Transverse colon (tissue), 4 donors: ENCODE measurements at regions not wholly inside any gene's neighbourhood (a gene's known extent, or its start where the extent isn't known, plus 50 kb on each side); places are given as distances from the start of the nearest gene placed in this dataset.

Source experiments
- DNase-seq: peaks from one replicate; pipeline ENCODE4 v3.0.0-alpha.2; 2019
- H3K27ac ChIP-seq, 4 donors: fragments of 200-600 bp; sonication (generic); 2 replicates each; pipeline ENCODE4 v1.5.1; 2016 to 2018; ENCODE audit warnings: inconsistent platforms in 4 of 4
- H3K27me3 ChIP-seq: fragments of 200-600 bp; sonication (generic); 2 replicates; pipeline ENCODE4 v1.5.1; 2017; ENCODE audit warnings: inconsistent platforms
- H3K36me3 ChIP-seq, 4 donors: fragments of 200-600 bp; sonication (generic); 2 replicates each; pipeline ENCODE4 v1.5.1; 2017 to 2019; ENCODE audit warnings: inconsistent platforms in 4 of 4
- H3K4me1 ChIP-seq, 4 donors: fragments of 200-600 bp; sonication (generic); 2 replicates each; pipeline ENCODE4 v1.5.1; 2017 to 2020; ENCODE audit warnings: inconsistent platforms in 4 of 4
- H3K4me3 ChIP-seq, 4 donors: fragments of 200-600 bp; sonication (generic); 1 replicate in 1 of 4; 2 replicates in 3 of 4; pipeline versions ENCODE4 v1.5.1 to v1.6.1; 2017 to 2019; ENCODE audit warnings: inconsistent platforms in 4 of 4
- H3K9me3 ChIP-seq, 2 donors: fragments of 200-600 bp; sonication (generic); 2 replicates each; pipeline ENCODE4 v1.5.1; 2017 to 2019; ENCODE audit warnings: inconsistent platforms in 2 of 2
- EP300 ChIP-seq: sonication (generic); formaldehyde crosslinking; IDR thresholded peaks from one replicate; pipeline ENCODE4 v1.6.1; 2017; ENCODE audit warnings: antibody characterized with exemption, low read depth
- POLR2A ChIP-seq: fragments of 450-650 bp; IDR thresholded peaks from one replicate; pipeline ENCODE4 v1.6.1; 2016; ENCODE audit warnings: antibody characterized with exemption, mild to moderate bottlenecking, moderate library complexity
- POLR2AphosphoS5 ChIP-seq, 3 donors: sonication (generic); formaldehyde crosslinking; IDR thresholded peaks; one replicate each; pipeline ENCODE4 v1.6.1; 2016; ENCODE audit warnings: antibody characterized with exemption in 3 of 3
- WGBS, 2 donors: methylation state at CpG; one replicate each; pipeline ENCODE4 v1.1.5; 2018; ENCODE audit warnings: low coverage in 1 of 2; 5-methylcytosine and 5-hydroxymethylcytosine counted together
- in situ Hi-C, 4 donors: fragments of 200-750 bp; cut with MboI; loops; one replicate each; pipeline versions ENCODE4 v1.15.0 to v1.15.1; 2017; ENCODE audit warnings: low sequenced_read_pairs in 3 of 4, low pct_ligation_motif_present in 1 of 4, low pct_unique_long_range_greater_than_20kb in 1 of 4
- intact Hi-C: fragments of 100-400 bp; cut with DNase I; formaldehyde crosslinking; loops from one replicate; pipeline ENCODE4 v1.15.1; 2023; ENCODE audit warnings: low total_unique reads
- TF ChIP-seq, protein P1 (sequence below), 5 experiments: fragments of 200-600 bp in 3 of 5; fragments of 450-650 bp in 2 of 5; sonication (generic) in 3 of 5; IDR thresholded peaks; 1 replicate in 2 of 5; 2 replicates in 3 of 5; pipeline ENCODE4 v1.5.1; 2016 to 2017; ENCODE audit warnings: antibody characterized with exemption in 5 of 5, inconsistent platforms in 3 of 5, mild to moderate bottlenecking in 2 of 5, moderate library complexity in 1 of 5

DNA sequence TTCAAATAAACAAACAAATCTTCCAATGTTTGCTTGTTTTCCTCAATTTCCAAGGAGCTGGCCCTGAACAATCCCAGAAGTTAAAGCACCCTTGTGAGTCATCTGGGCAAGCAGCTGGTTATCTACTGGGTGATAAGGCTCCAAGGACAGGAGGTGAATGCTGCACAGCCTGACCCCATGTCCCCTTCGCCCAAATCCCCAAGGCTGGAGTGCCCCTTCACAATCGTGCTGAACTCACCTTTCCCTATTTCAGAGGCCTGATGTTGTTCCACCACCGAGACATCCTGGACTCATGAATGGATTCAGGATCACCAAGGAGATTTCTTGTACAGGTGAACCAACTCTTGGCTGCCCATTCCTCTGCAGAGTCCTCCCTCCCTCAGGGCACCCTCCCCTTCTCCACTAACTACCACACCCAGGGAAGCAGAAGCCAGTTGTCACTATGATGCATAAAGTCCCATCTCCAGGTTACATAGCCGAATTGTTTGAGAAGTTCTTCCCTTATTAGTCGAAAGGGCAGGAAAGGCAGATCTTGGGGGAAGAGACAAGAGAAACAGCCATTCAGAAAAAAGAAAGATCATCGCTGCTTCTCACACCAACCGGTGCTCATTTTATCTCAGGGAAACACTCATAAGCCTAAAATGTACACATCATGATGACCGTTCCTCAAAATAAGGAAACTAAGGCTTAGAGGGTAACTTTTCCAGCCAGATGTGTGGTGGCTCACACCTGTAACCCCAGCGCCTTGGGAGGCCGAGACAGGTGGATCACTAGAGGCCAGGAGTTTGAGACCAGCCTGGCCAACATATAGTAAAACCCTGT, 138.8 kb upstream of the RREB1 start:
- in situ Hi-C loops (no loop called here), intact Hi-C loops (no loop called here)
- no peaks in the 10 kb centered on the region for H3K36me3 ChIP-seq
- peak overlapping the region; percentile 69 to 80 (median 73) for H3K27ac ChIP-seq
- 66 to 75% methylated on average over 6 to 10 of the region's 10 CpGs for WGBS, 2 donors
- TF ChIP-seq, protein P1, sequence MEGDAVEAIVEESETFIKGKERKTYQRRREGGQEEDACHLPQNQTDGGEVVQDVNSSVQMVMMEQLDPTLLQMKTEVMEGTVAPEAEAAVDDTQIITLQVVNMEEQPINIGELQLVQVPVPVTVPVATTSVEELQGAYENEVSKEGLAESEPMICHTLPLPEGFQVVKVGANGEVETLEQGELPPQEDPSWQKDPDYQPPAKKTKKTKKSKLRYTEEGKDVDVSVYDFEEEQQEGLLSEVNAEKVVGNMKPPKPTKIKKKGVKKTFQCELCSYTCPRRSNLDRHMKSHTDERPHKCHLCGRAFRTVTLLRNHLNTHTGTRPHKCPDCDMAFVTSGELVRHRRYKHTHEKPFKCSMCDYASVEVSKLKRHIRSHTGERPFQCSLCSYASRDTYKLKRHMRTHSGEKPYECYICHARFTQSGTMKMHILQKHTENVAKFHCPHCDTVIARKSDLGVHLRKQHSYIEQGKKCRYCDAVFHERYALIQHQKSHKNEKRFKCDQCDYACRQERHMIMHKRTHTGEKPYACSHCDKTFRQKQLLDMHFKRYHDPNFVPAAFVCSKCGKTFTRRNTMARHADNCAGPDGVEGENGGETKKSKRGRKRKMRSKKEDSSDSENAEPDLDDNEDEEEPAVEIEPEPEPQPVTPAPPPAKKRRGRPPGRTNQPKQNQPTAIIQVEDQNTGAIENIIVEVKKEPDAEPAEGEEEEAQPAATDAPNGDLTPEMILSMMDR (IDR thresholded peaks at IDR 0.05) = no peak
- TF ChIP-seq EP300 (no peak), POLR2AphosphoS5 (IDR thresholded peaks at IDR 0.05) (no peak), POLR2A (no peak)
- no peaks in the 10 kb centered on the region for H3K27me3 ChIP-seq
- peak overlapping the region in 1 of 4 donors; percentile 20 for H3K4me3 ChIP-seq
- no peaks in the 10 kb centered on the region for H3K9me3 ChIP-seq
- no peak for DNase-seq
- H3K4me1 ChIP-seq = peaks cover 0 to 22% (median 8%) of the 10 kb centered on the region in 4 donors

DNA sequence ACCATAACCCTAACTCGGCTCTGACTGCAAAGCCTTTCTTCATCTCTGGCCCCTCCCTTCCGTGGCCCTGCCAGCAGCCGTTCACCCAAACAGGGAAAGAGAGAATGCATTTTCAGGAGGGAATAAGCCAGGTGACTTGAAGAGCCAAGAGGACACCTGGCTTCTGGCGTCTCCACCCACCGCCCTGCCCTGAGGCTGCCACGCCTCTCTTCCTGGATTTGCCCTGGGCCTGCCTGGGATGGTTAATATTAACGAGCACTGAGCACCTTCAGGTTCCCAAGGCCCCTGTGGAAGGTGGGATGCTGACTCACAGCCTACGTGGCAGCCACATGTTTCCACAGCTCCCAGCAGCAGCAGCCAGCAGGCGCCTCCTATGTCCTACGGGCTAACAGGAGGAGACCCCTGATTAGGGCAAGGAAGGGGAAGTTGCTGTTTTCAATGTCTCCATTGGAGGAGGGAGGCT, 138.0 kb upstream of the RREB1 start:
- no peaks in the 10 kb centered on the region for H3K27me3 ChIP-seq
- in situ Hi-C loops = no loop called here

DNA sequence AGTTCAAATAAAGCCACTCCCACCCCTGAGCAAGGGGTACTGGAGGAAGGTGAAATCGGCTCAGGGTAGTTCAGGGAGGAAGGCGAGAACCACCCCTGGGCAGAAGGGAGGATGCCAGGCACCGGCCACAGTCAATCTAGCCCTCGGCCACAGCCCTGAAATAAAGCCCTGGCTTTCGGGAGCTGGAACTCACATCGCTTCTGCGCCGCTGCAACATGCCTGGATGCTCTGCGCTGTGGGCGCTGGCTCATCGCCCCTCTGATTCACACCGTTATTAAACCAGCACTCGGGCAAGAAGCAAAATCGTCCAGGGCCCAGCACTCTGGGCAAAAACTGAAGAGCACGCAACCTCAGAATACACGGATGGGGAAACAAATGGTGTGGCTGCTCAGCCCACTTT, 136.9 kb upstream of the RREB1 start:
- in situ Hi-C loops = no loop called here
- Histone ChIP-seq H3K27me3 (no peaks in the 10 kb centered on the region), H3K9me3 (no peaks in the 10 kb centered on the region), H3K27ac (no peak overlapping the region), H3K4me3 (no peak overlapping the region), H3K36me3 (no peaks in the 10 kb centered on the region), H3K4me1 (peaks cover 0 to 20% (median 8%) of the 10 kb centered on the region in 4 donors)
- WGBS, 2 donors = 90% methylated on average over 16 of the region's 16 CpGs; no CpG with 5 or more reads in 1 of the 2 donors
- no peak for TF ChIP-seq EP300
- TF ChIP-seq POLR2A = no peak
- TF ChIP-seq POLR2AphosphoS5 (IDR thresholded peaks at IDR 0.05) = no peak
- TF ChIP-seq, protein P1 (IDR thresholded peaks at IDR 0.05) = no peak
- intact Hi-C loops = no loop called here
- DNase-seq = no peak

More for the DNA sequence above, 138.0 kb upstream of the RREB1 start:
- TF ChIP-seq EP300 = no peak
- TF ChIP-seq POLR2A = peak; percentile 54
- TF ChIP-seq POLR2AphosphoS5 (IDR thresholded peaks at IDR 0.05) = peak; percentile 28 to 79 (median 63)
- H3K27ac ChIP-seq = peak overlapping the region; percentile 69 to 80 (median 73)
- peaks cover 0 to 22% (median 8%) of the 10 kb centered on the region in 4 donors for H3K4me1 ChIP-seq
- H3K9me3 ChIP-seq = no peaks in the 10 kb centered on the region
- peak overlapping the region in 1 of 4 donors; percentile 20 for H3K4me3 ChIP-seq
- 52 to 72% methylated on average over 3 to 10 of the region's 10 CpGs for whole genome bisulfite sequencing, 2 donors
- no peaks in the 10 kb centered on the region for H3K36me3 ChIP-seq
- peak; percentile 89 for DNase-seq
- intact Hi-C loops = no loop called here

DNA sequence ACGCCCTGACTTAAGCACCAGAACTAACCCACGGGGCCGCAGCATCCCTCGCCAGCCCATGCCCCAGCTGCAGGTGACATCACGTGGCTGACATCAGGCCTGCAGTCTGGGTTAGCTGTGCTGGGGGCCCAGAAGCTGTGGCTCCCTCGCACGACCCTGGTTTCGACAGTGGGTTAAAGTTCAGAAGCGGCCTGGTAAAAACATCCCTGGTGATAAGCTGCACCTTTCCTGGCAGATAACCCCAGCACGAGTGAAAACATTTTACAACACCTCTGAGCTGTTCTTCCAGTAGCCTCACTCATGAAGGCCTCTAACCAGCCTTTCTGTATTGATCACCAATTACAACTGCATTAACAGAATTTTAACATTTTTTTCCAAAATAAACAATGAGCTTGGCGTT, 136.4 kb upstream of the RREB1 start:
- H3K9me3 ChIP-seq = no peaks in the 10 kb centered on the region
- intact Hi-C loops (no loop called here), in situ Hi-C loops (no loop called here)
- H3K4me3 ChIP-seq = no peak overlapping the region
- no peaks in the 10 kb centered on the region for H3K36me3 ChIP-seq
- 67 to 77% methylated on average over 2 to 11 of the region's 11 CpGs for WGBS, 2 donors
- no peak for TF ChIP-seq POLR2A
- TF ChIP-seq POLR2AphosphoS5 (IDR thresholded peaks at IDR 0.05) = no peak
- TF ChIP-seq, protein P1 (IDR thresholded peaks at IDR 0.05) = no peak
- TF ChIP-seq EP300 = no peak
- peaks cover 0 to 17% (median 8%) of the 10 kb centered on the region in 4 donors for H3K4me1 ChIP-seq
- no peak for DNase-seq
- no peaks in the 10 kb centered on the region for H3K27me3 ChIP-seq
- no peak overlapping the region for H3K27ac ChIP-seq
